Esophagus muscularis mucosa (tissue), 4 donors: ENCODE measurements at regions not wholly inside any gene's neighbourhood (a gene's known extent, or its start where the extent isn't known, plus 50 kb on each side); places are given as distances from the start of the nearest gene placed in this dataset.

Source experiments
- DNase-seq: peaks from one replicate; pipeline ENCODE4 v3.0.0-alpha.2; 2017; ENCODE audit errors: extremely low spot score
- H3K27ac ChIP-seq, 4 donors: fragments of 200-600 bp; sonication (generic); replicated peaks in 1 of 4; 1 replicate in 3 of 4; 2 replicates in 1 of 4; pipeline ENCODE4 v1.5.1; 2016 to 2019; ENCODE audit warnings: mild to moderate bottlenecking in 1 of 4
- H3K27me3 ChIP-seq, 4 donors: fragments of 200-600 bp; sonication (generic); one replicate each; pipeline versions ENCODE4 v1.5.1 to v1.6.0; 2016 to 2019
- H3K36me3 ChIP-seq, 4 donors: fragments of 200-600 bp; sonication (generic); one replicate each; pipeline ENCODE4 v1.5.1; 2016 to 2019
- H3K4me1 ChIP-seq, 4 donors: fragments of 200-600 bp; sonication (generic); one replicate each; pipeline ENCODE4 v1.5.1; 2016 to 2019
- H3K4me3 ChIP-seq, 4 donors: fragments of 200-600 bp; sonication (generic); 1 replicate in 2 of 4; 2 replicates in 2 of 4; pipeline ENCODE4 v1.5.1; 2016 to 2019; ENCODE audit warnings: mild to moderate bottlenecking in 4 of 4, moderate library complexity in 1 of 4
- H3K9me3 ChIP-seq, 4 donors: fragments of 200-600 bp; sonication (generic); 1 replicate in 3 of 4; 2 replicates in 1 of 4; pipeline ENCODE4 v1.5.1; 2016 to 2019
- EP300 ChIP-seq: sonication (generic); formaldehyde crosslinking; IDR thresholded peaks from one replicate; pipeline ENCODE4 v1.6.1; 2017; ENCODE audit warnings: antibody characterized with exemption
- POLR2A ChIP-seq: fragments of 450-650 bp; IDR thresholded peaks from one replicate; pipeline ENCODE4 v1.6.1; 2017; ENCODE audit warnings: antibody characterized with exemption, moderate library complexity, mild to moderate bottlenecking, low read depth
- POLR2AphosphoS5 ChIP-seq, 2 donors: sonication (generic); formaldehyde crosslinking; IDR thresholded peaks; one replicate each; pipeline ENCODE4 v1.6.1; 2017; ENCODE audit warnings: antibody characterized with exemption in 2 of 2
- WGBS: methylation state at CpG from one replicate; pipeline ENCODE4 v1.1.5; 2018; 5-methylcytosine and 5-hydroxymethylcytosine counted together
- intact Hi-C: fragments of 100-400 bp; cut with DNase I; formaldehyde crosslinking; loops from one replicate; pipeline ENCODE4 v1.15.1; 2023
- TF ChIP-seq, protein P1 (sequence below), 3 experiments: fragments of 200-600 bp in 2 of 3; fragments of 450-650 bp in 1 of 3; sonication (generic) in 2 of 3; IDR thresholded peaks; one replicate each; pipeline ENCODE4 v1.5.1; 2017 to 2019; ENCODE audit warnings: antibody characterized with exemption in 3 of 3, mild to moderate bottlenecking in 2 of 3, moderate library complexity in 1 of 3

DNA sequence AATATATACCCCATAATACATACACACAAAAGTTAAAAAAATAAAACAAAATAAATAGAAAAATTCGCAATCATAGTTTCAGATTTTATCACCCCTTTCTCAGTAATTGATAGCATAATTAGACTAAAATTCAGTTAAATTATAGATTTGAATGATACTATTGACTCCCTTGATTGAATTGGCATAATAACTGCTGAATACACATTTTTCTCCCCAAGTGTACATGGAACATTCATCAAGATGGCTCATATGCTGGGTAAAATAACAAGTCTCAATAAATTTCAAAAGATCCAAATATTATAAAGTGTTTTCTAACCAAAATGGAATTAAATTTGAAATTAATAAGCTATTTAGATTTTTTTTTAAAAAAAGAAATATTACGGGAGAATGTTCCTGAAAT, 616.1 kb downstream of the MAFB start:
- H3K4me3 ChIP-seq = no peak overlapping the region
- intact Hi-C loops = no loop called here
- TF ChIP-seq, protein P1, sequence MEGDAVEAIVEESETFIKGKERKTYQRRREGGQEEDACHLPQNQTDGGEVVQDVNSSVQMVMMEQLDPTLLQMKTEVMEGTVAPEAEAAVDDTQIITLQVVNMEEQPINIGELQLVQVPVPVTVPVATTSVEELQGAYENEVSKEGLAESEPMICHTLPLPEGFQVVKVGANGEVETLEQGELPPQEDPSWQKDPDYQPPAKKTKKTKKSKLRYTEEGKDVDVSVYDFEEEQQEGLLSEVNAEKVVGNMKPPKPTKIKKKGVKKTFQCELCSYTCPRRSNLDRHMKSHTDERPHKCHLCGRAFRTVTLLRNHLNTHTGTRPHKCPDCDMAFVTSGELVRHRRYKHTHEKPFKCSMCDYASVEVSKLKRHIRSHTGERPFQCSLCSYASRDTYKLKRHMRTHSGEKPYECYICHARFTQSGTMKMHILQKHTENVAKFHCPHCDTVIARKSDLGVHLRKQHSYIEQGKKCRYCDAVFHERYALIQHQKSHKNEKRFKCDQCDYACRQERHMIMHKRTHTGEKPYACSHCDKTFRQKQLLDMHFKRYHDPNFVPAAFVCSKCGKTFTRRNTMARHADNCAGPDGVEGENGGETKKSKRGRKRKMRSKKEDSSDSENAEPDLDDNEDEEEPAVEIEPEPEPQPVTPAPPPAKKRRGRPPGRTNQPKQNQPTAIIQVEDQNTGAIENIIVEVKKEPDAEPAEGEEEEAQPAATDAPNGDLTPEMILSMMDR (IDR thresholded peaks at IDR 0.05) = no peak
- no peak for TF ChIP-seq POLR2A
- no peak for TF ChIP-seq EP300
- no peak for TF ChIP-seq POLR2AphosphoS5 (IDR thresholded peaks at IDR 0.05)
- H3K9me3 ChIP-seq = peaks cover 0 to 19% (median 0%) of the 10 kb centered on the region in 4 donors
- no peak overlapping the region for H3K27ac ChIP-seq
- no peaks in the 10 kb centered on the region for H3K4me1 ChIP-seq
- no peaks in the 10 kb centered on the region for H3K36me3 ChIP-seq
- no peaks in the 10 kb centered on the region for H3K27me3 ChIP-seq
- no peak for DNase-seq
- 98% methylated on average over 2 of the region's 2 CpGs for WGBS

DNA sequence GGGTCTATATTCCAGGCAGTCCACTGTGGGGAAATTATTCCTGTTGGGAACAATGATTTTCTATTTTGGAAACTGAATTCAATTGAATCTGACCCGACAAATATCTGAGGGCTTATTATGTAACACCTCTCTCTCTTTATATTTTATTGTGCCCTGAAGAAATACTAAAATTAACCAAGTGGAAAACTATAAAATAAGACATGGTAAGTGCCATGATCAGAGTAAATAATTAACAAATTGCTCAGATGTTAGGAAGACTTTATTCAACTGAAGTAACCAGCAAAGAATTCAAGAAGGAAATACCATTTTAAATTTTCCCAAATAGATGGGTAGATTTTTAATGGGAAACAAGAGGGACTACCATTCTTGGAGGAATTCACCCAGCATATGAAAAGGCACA, 632.9 kb downstream of the MAFB start:
- Histone ChIP-seq H3K36me3 (no peaks in the 10 kb centered on the region), H3K9me3 (no peaks in the 10 kb centered on the region), H3K4me3 (no peak overlapping the region), H3K4me1 (no peaks in the 10 kb centered on the region), H3K27me3 (no peaks in the 10 kb centered on the region), H3K27ac (no peak overlapping the region)
- no peak for TF ChIP-seq POLR2AphosphoS5 (IDR thresholded peaks at IDR 0.05)
- TF ChIP-seq POLR2A = no peak
- no peak for TF ChIP-seq EP300
- TF ChIP-seq, protein P1 (IDR thresholded peaks at IDR 0.05) = no peak
- no peak for DNase-seq
- WGBS = 77% methylated on average over 1 of the region's 1 CpG
- intact Hi-C loops = no loop called here

DNA sequence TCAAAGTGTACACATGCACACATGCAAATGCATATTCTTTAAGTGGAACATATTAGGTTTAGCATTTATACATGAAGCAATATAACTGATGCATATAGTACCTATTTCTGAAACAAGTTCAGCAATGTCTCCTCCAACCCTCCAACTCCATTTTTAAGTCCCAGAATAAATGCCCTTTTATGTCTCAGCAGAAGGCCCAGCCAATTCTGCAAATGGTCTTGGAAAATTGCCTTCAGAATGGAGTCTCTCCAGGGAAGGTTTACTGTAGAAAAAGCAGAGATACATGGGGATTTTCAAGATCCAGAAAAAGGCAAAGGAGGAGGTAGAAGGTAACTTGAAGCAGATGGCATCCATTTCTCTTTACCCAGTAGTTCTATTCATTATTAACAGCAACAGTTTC, 633.3 kb downstream of the MAFB start:
- no peaks in the 10 kb centered on the region for H3K36me3 ChIP-seq
- no peak for DNase-seq
- no peak for TF ChIP-seq EP300
- TF ChIP-seq POLR2A = no peak
- no peak for TF ChIP-seq POLR2AphosphoS5 (IDR thresholded peaks at IDR 0.05)
- TF ChIP-seq, protein P1 (IDR thresholded peaks at IDR 0.05) = no peak
- no peaks in the 10 kb centered on the region for H3K4me1 ChIP-seq
- H3K9me3 ChIP-seq = no peaks in the 10 kb centered on the region
- H3K4me3 ChIP-seq = no peak overlapping the region
- intact Hi-C loops = no loop called here
- no peaks in the 10 kb centered on the region for H3K27me3 ChIP-seq
- H3K27ac ChIP-seq = no peak overlapping the region

DNA sequence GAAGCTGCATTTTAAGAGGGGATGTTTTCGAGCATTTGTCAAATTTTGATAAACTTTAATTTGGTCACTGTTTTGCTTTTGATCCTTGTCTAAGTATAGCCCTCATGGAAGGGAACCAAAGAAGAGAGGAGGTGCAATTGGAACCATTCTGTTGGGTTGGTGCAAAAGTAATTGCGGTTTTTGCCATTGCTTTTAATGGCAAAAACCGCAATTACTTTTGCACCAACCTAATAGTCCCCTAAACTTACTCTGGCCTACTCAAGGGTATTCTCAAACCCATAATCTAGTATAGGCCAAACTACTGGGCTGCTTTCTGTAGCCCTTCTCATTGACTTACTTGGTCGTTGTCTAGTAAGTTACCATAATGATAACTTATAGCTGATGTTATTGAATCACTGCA, 634.7 kb downstream of the MAFB start:
- intact Hi-C loops = no loop called here
- Histone ChIP-seq H3K9me3 (no peaks in the 10 kb centered on the region), H3K27ac (no peak overlapping the region), H3K4me3 (no peak overlapping the region), H3K36me3 (no peaks in the 10 kb centered on the region), H3K27me3 (no peaks in the 10 kb centered on the region), H3K4me1 (no peaks in the 10 kb centered on the region)
- TF ChIP-seq POLR2A = no peak
- TF ChIP-seq, protein P1 (IDR thresholded peaks at IDR 0.05) = no peak
- TF ChIP-seq EP300 = no peak
- TF ChIP-seq POLR2AphosphoS5 (IDR thresholded peaks at IDR 0.05) = no peak
- 67% methylated on average over 4 of the region's 4 CpGs for WGBS
- no peak for DNase-seq

DNA sequence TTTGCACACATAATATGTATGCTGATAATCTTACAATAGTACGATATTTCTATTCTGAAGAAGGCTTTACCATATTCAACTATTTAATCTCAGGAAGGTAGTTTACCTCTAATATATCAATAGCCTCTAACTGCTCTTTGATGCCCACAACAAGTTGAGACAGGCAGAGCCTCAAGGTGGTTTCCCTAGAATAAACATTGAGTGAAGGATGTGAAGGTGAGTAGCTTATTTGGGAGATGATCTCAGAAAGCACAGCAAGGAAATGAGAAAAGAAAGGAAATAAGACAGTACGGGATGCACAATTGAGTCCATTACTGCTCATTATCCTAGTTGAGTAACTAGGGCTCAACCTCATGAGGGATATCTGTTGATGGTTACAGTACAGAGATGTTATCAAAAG, 638.4 kb downstream of the MAFB start:
- no peaks in the 10 kb centered on the region for H3K36me3 ChIP-seq
- H3K4me3 ChIP-seq = no peak overlapping the region
- WGBS = 90% methylated on average over 2 of the region's 2 CpGs
- H3K27ac ChIP-seq = no peak overlapping the region
- no peaks in the 10 kb centered on the region for H3K27me3 ChIP-seq
- H3K4me1 ChIP-seq = no peaks in the 10 kb centered on the region
- no peak for DNase-seq
- intact Hi-C loops = no loop called here
- H3K9me3 ChIP-seq = no peaks in the 10 kb centered on the region
- TF ChIP-seq POLR2AphosphoS5 (IDR thresholded peaks at IDR 0.05) (no peak), POLR2A (no peak), EP300 (no peak)
- TF ChIP-seq, protein P1 (IDR thresholded peaks at IDR 0.05) = no peak
